Endothelial cell of umbilical vein (primary cell): ENCODE measurements at regions not wholly inside any gene's neighbourhood (a gene's known extent, or its start where the extent isn't known, plus 50 kb on each side); places are given as distances from the start of the nearest gene placed in this dataset.
"Not testable (repeated sequence)": the region's sequence is repeated elsewhere in the genome, so short reads cannot be mapped to it uniquely, and the experiment has no call there.

Experiments
- BruUV-seq: library from RNA; stranded (reverse); fragments of 400-500 nt; replicated peaks from 2 replicates; lab custom pipeline; 2021; lab: Mats Ljungman, UMichigan
- CTCF ChIA-PET: fragments of 300-600, 350-600 bp; sonication (Branson Sonifier 250); formaldehyde crosslinking; loops from one replicate; lab custom pipeline; 2021; ENCODE audit warnings: antibody characterized with exemption, inconsistent platforms; lab: Charles Lee
- POLR2A ChIA-PET: fragments of 300-600, 350-600 bp; sonication (Branson Sonifier 250); formaldehyde crosslinking; loops from one replicate; lab custom pipeline; 2021; ENCODE audit warnings: antibody characterized with exemption, inconsistent platforms; lab: Charles Lee
- DNase-seq: peaks from one replicate; pipeline ENCODE4 v3.0.0-alpha.2; 2011; ENCODE audit warnings: low read depth, low spot score
- FAIRE-seq: peaks from 2 replicates; lab custom pipeline; 2011; peaks lifted over from hg19 to GRCh38; lab: Jason Lieb, UNC
- H2AFZ ChIP-seq: 2 replicates; pipeline ENCODE4 v1.6.0; 2012; ENCODE audit warnings: low read depth, low read length, control low read depth, inconsistent platforms
- H3K27ac ChIP-seq: 2 replicates; pipeline ENCODE4 v1.5.1; 2011; ENCODE audit warnings: low read depth, mild to moderate bottlenecking, control low read depth, low read length, moderate library complexity; ENCODE audit not compliant: insufficient read depth
- H3K27me3 ChIP-seq, 2 experiments: 2 replicates each; pipeline versions ENCODE4 v1.6.0 to v1.6.1; 2011; ENCODE audit warnings: low read length in 2 of 2, mixed read lengths in 1 of 2; ENCODE audit not compliant: control insufficient read depth in 2 of 2, insufficient read depth in 2 of 2
- H3K36me3 ChIP-seq, 2 experiments: 2 replicates in 1 of 2; 3 replicates in 1 of 2; pipeline ENCODE4 v1.5.1; 2011; ENCODE audit warnings: low read length in 2 of 2, mild to moderate bottlenecking in 1 of 2, moderate library complexity in 1 of 2; ENCODE audit not compliant: control insufficient read depth in 2 of 2, insufficient read depth in 2 of 2; ENCODE audit errors: extremely low read depth in 1 of 2
- H3K4me1 ChIP-seq: 3 replicates; pipeline ENCODE4 v1.5.1; 2011; ENCODE audit warnings: mild to moderate bottlenecking, low read length; ENCODE audit not compliant: control insufficient read depth, insufficient read depth; ENCODE audit errors: extremely low read depth
- H3K4me2 ChIP-seq: 2 replicates; pipeline ENCODE4 v1.6.1; 2011; ENCODE audit warnings: low read length, control low read depth, mixed read lengths; ENCODE audit not compliant: insufficient read depth
- H3K4me3 ChIP-seq, 3 experiments: fragments of 200-600 bp in 1 of 3; sonication (generic), shearing (Covaris generic) in 1 of 3; replicated peaks in 1 of 3; 2 replicates each; pipeline ENCODE4 v1.5.1; 2011 to 2016; ENCODE audit warnings: control low read depth in 3 of 3, low read length in 3 of 3, mild to moderate bottlenecking in 2 of 3, inconsistent platforms in 1 of 3, low read depth in 1 of 3, moderate library complexity in 1 of 3; ENCODE audit not compliant: insufficient read depth in 1 of 3
- H3K79me2 ChIP-seq: 2 replicates; pipeline ENCODE4 v1.6.0; 2012; ENCODE audit warnings: low read length, inconsistent platforms; ENCODE audit not compliant: control insufficient read depth, insufficient read depth
- H3K9ac ChIP-seq: replicated peaks from 2 replicates; pipeline ENCODE3; 2011; ENCODE audit warnings: low read length, control low read depth; ENCODE audit not compliant: insufficient read depth; ENCODE audit errors: extremely low read depth
- H3K9me1 ChIP-seq: replicated peaks from 3 replicates; pipeline ENCODE4 v1.6.0; 2011; ENCODE audit warnings: mild to moderate bottlenecking, low read length; ENCODE audit not compliant: control insufficient read depth, insufficient read depth; ENCODE audit errors: extremely low read depth
- H3K9me3 ChIP-seq: replicated peaks from 2 replicates; pipeline ENCODE4 v1.5.1; 2012; ENCODE audit warnings: low read length, inconsistent platforms; ENCODE audit not compliant: control insufficient read depth, insufficient read depth
- H4K20me1 ChIP-seq: replicated peaks from 2 replicates; pipeline ENCODE3; 2011; ENCODE audit warnings: mild to moderate bottlenecking, low read length; ENCODE audit not compliant: control insufficient read depth, insufficient read depth; ENCODE audit errors: extremely low read depth
- CTCF ChIP-seq, 2 donors: IDR thresholded peaks; 1 replicate in 1 of 2; 2 replicates in 1 of 2; pipeline ENCODE4 v1.5.1; 2011; ENCODE audit warnings: low read length in 2 of 2, mild to moderate bottlenecking in 2 of 2, moderate library complexity in 2 of 2, control low read depth in 1 of 2, inconsistent platforms in 1 of 2, low read depth in 1 of 2; ENCODE audit not compliant: insufficient read depth in 1 of 2; ENCODE audit errors: extremely low read depth in 1 of 2
- EZH2 ChIP-seq: IDR thresholded peaks from 2 replicates; pipeline ENCODE4 v1.6.1; 2012; ENCODE audit warnings: borderline replicate concordance, low read depth, mild to moderate bottlenecking, moderate library complexity, low read length, inconsistent platforms; ENCODE audit not compliant: severe bottlenecking
- FOS ChIP-seq: IDR thresholded peaks from 2 replicates; pipeline ENCODE4 v1.6.1; 2011; ENCODE audit warnings: mild to moderate bottlenecking, low read length, moderate library complexity, borderline replicate concordance; ENCODE audit not compliant: insufficient read depth
- GATA2 ChIP-seq: IDR thresholded peaks from 2 replicates; pipeline ENCODE4 v1.7.0; 2011; ENCODE audit warnings: low read depth, mild to moderate bottlenecking, moderate library complexity, mixed read lengths, low read length; ENCODE audit not compliant: insufficient read length, insufficient read depth
- JUN ChIP-seq: IDR thresholded peaks from 2 replicates; pipeline ENCODE4 v1.6.1; 2011; ENCODE audit warnings: borderline replicate concordance, low read depth; ENCODE audit not compliant: insufficient read length, insufficient read depth
- MAX ChIP-seq: IDR thresholded peaks from 2 replicates; pipeline ENCODE4 v1.6.1; 2011; ENCODE audit not compliant: insufficient read depth, insufficient read length
- MYC ChIP-seq: IDR thresholded peaks from one replicate; pipeline ENCODE4 v1.6.1; 2011; ENCODE audit warnings: mild to moderate bottlenecking, low read depth, low read length
- POLR2A ChIP-seq: IDR thresholded peaks from 2 replicates; pipeline ENCODE4 v1.6.1; 2012; ENCODE audit warnings: low read depth, mild to moderate bottlenecking, control low read depth, low read length
- POLR2AphosphoS5 ChIP-seq: IDR thresholded peaks from 2 replicates; pipeline ENCODE4 v1.6.1; 2012; ENCODE audit warnings: low read depth, mild to moderate bottlenecking, control low read depth, low read length, moderate library complexity; ENCODE audit not compliant: insufficient read depth
- dilution Hi-C: fragments of 300-500 bp; cut with MboI; formaldehyde crosslinking; loops from one replicate; pipeline ENCODE4 v1.15.0; 2019; ENCODE audit warnings: low sequenced_read_pairs; ENCODE audit not compliant: extremely low pct_ligation_motif_present
- intact Hi-C: fragments of 100-400 bp; cut with micrococcal nuclease; formaldehyde crosslinking; loops from one replicate; pipeline ENCODE4 v1.10.0; 2022

GRCh38 chr6:16040628-16040974 is 88.3 kb upstream of the MYLIP start:
- TF ChIP-seq FOS (no peak), POLR2AphosphoS5 (no peak), CTCF (IDR thresholded peaks at IDR 0.05; ENCODE audit: extremely low read depth in 1 of 2, insufficient read depth in 1 of 2, low read depth in 1 of 2, low read length in 2 of 2) (no peak), GATA2 (no peak), JUN (no peak), POLR2A (no peak), EZH2 (no peak), MYC (no peak), MAX (no peak)
- Histone ChIP-seq H3K9me1 (no peaks in the 10 kb centered on the region), H3K27me3 (no peaks in the 10 kb centered on the region), H2AFZ (no peak overlapping the region), H3K4me2 (no peak overlapping the region), H3K4me3 (no peak overlapping the region), H3K9ac (no peak overlapping the region), H4K20me1 (no peaks in the 10 kb centered on the region), H3K27ac (no peak overlapping the region), H3K9me3 (no peaks in the 10 kb centered on the region), H3K79me2 (no peaks in the 10 kb centered on the region), H3K4me1 (no peaks in the 10 kb centered on the region), H3K36me3 (no peaks in the 10 kb centered on the region)
- CTCF ChIA-PET = no interaction called here
- DNase-seq (no peak), FAIRE-seq (no peak)
- intact Hi-C loops (no loop called here), dilution Hi-C loops (no loop called here)
- POLR2A ChIA-PET = no interaction called here
- no TSS peak for BruUV-seq

- POLR2A ChIA-PET, H3K9ac ChIP-seq: not testable (repeated sequence)
- intact Hi-C loops = loop anchor here (10.0 kb wide), 1 partner anchor 145 kb away; no protein-coding TSS in a partner anchor
These were observed 88.8 kb upstream of the MYLIP start for GRCh38 chr6:16039892-16040627.

More at GRCh38 chr6:16039892-16040627, 88.8 kb upstream of the MYLIP start:
- H3K79me2 ChIP-seq, H3K27me3 ChIP-seq, H3K4me3 ChIP-seq, dilution Hi-C loops, H3K9me1 ChIP-seq, BruUV-seq, H4K20me1 ChIP-seq, FAIRE-seq, H2AFZ ChIP-seq, H3K9me3 ChIP-seq, CTCF ChIA-PET, H3K4me1 ChIP-seq, H3K27ac ChIP-seq, DNase-seq, H3K36me3 ChIP-seq, H3K4me2 ChIP-seq: not testable (repeated sequence)
